NCI-H748 (cell line): ENCODE measurements at regions not wholly inside any gene's neighbourhood (a gene's known extent, or its start where the extent isn't known, plus 50 kb on each side); places are given as distances from the start of the nearest gene placed in this dataset.
A peak's percentile ranks its signal among the peaks of the same experiment; 100 is the strongest.

ENCODE experiments used
- DNase-seq: peaks from one replicate; lab custom pipeline; 2025; ENCODE audit not compliant: unreplicated experiment; lab: John Stamatoyannopoulos, UW

DNA sequence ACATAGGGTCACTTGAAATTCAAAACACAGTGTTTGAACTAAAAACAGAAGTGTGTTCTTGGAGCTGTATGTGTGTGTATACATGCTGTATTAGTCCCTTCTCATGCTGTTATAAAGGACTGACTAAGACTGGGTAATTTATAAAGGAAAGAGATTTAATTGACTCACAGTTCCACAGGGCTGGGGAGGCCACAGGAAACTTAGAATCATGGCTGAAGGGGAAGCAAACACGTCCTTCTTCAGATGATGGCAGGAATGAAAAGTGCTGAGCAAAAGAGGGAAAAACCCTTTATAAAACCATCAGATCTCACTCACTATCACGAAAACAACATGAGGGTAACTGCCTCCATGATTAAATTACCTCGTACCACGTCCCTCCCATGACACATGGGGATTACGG, 224.1 kb downstream of the BCAT1 start:
- DNase-seq, result no peak

DNA sequence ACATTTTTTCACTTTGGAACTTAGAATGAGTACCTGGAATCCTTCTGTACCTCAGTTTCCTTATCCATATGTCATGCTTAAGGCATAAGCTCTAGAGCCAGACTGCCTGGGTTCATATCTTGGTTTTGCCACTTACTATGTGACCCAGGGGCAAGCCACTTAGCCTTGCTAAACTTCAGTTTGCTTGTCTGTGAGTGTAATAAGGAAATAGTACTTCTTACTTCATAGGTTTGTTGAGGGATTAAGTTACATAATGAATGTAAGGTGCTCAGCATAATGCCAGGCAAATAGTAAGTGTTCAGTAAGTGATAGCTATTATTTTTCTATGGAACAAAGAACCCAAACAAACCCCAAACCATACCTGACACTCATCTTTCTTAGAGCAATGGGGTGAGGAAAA, 225.1 kb downstream of the BCAT1 start:
- DNase-seq, result no peak

DNA sequence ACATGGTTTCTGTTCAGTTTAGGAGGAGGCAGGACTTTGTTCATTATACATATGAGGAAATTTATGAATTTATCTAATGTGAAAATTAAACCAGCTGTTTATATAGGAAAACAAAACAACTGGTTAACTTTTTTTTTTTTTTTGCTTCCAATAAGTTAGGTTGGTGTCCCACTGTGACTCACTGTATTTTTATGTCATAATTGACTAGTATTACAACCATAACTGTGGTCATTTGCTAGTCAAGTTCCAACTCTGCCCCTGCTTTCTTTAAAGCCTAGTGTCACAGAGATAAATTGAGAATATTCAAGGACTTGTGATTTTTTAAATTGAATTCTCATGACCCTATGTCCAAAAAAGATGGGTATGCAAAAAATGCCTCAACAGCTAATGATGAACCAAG, 227.7 kb downstream of the BCAT1 start:
- no peak for DNase-seq

DNA sequence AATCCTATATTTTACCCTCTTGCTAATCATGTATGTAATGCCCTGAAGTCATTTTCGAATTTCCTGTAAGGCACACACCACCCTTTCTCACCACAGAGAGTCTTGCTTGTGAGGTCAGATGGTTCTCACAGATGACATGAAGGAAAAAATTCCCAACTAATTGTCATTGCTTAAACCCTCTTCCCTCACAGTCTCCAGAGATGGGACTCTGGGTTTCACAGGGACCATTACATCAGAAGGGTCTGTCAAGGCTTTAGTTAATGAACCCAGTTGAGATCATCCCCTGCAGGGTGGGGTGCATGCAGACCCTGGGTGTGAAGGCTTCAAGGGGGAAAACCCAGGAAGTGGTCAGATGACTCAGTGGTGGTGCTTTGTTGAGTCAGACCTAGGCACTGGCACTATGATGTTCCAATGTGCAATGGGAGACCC, 229.6 kb downstream of the BCAT1 start:
- DNase-seq, result no peak

DNA sequence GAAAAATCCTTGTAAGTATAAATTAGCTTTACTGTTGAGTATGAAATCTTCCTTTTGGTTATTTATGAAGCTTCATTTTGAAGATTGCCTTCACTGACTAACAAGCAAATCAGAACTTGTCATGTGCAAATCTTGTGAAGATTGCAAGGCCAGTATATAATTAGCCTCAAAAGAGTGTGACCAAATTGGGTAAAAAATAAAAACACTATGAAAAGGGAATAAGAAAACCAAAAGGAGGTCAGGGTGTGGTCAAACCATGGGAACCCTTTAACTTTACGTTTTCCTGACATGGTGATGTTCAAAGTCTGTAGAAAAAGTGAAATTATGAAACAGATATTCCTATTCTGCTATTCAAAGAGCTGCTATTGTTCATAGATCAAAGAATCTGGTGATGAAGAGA, 230.3 kb downstream of the BCAT1 start:
- DNase-seq, result no peak

DNA sequence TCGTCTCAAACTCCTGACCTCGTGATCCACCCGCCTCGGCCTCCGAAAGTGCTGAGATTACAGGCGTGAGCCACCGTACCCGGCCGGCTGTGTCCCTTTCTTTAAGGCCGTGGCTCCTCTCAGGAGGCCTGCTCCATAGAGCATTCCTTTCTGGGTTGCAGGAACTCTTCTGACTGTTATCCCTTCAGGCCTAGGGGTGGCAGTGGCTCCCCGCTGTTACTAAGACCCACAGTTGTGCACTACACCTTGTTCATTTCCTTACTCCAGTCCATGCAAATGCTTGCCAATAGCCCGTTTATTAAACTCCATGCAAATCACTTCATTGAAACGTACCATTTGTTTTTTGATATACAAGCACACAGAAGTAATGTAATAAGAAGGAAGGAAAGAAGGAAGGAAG, 234.7 kb downstream of the BCAT1 start:
- DNase-seq, result no peak

DNA sequence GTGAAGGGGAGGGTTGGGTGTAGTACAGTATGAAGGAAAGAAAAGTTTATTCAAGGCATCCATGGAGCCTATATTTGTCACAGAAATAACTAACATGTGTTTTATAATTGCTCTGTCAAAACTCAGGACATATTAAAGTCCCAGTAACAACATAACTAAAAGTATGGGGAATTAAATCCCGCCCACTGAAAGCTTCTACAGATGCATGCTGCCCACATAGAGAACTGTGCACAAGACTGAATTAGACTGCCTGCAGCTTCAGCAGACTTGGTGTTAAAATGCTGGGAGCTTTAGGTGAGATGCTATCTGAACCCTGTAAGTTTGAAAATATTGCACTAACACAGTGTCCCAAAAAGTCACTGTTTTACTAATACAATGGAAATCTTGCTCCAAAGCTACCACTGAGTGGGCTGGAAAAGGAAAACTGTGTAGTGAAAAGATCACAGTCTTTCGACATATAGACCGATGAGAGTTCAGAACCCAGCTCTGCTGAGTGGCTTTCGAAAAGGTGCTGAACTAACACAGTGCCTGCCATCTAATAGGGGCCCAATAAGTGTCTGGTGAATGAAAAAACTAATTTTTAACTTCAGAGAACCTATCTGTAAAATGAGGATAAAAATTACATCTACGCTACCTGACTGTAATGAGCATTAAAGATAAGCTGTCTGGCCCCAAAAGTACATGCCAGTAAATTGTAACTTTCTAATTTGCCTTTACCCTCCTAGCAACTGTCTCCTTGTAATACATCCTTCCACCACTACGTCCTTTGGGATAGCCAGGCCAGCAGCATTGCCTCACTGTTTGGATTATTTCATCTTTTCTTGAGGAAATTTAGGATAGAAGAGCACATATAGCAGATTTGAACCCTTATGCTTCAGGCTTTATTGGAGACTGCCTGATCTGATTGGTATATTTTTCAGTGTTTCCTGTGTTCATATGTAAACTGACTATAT, 237.6 kb downstream of the BCAT1 start:
- DNase-seq, result no peak

DNA sequence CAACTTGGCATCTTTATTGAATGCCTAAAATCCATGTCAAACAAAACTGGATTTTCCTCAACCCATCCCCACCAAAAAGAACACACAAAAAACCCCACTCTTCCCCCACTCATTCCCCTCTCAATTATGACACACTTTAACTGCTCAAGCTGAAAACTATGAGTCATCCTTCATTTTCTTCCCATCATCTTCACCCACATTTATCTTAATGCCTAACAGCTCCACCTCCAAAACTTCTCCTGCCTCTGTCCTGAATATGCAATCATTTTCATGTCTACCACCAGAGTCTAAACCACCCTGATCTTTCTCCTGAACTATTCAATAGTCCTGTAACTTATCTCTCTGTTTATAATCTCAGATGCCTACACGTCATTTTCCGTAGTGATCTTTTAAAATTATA, 239.7 kb downstream of the BCAT1 start:
- DNase-seq, result no peak

DNA sequence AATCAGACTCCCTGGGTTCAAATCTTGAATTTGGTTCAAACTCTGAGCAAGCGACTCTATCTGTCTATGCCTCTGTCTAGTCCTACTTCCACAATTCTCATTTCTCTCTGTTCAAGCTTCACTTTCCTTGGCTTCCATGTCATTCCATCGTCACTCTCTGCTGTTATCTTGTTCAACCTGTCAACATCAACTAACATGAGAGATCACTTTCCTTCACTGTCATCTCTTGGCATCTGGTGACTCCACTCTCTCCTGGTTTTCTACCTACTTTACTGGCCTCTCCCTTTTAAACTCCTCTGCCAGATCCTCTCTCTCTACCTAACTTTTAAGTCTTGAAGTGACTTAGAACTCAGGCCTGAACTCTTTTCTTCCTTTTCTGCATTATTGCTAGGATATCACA, 240.2 kb downstream of the BCAT1 start:
- DNase-seq, result no peak

DNA sequence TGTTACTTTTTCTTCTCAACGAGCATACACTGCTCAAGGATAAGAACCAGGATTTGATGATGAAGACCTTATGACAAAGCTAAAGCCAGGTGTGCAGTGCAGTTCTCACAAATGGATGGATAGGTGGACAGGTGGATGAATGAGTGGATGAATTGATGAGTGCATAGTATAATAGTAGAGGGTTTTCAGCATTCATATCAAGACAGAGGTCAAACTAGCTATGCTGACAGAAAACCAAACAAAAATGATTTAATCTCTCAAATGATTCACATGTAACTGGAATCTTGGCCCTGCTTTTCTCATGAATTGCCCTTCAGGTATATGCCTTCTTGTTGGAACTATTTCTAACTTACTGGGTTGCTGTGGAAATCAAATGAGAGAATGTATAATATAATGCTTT, 240.9 kb downstream of the BCAT1 start:
- DNase-seq, result no peak

DNA sequence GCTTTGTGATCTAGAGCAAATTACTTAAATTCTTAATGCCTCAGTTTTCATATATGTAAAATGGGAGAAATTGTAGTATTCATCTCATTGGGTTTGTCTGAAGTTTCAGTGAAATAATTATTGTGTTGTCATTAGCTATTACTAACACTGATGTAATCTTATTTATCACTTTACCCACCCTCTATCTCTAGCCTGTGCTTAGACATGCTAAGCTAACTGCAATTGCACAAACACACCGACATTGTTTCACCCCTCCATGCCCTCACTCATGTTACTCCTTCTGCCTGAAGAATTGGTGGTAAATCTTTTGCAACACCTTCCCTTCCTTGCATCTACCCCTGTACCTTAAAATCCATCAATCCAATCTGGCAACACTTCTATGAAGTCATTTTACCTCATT, 241.6 kb downstream of the BCAT1 start:
- no peak for DNase-seq

DNA sequence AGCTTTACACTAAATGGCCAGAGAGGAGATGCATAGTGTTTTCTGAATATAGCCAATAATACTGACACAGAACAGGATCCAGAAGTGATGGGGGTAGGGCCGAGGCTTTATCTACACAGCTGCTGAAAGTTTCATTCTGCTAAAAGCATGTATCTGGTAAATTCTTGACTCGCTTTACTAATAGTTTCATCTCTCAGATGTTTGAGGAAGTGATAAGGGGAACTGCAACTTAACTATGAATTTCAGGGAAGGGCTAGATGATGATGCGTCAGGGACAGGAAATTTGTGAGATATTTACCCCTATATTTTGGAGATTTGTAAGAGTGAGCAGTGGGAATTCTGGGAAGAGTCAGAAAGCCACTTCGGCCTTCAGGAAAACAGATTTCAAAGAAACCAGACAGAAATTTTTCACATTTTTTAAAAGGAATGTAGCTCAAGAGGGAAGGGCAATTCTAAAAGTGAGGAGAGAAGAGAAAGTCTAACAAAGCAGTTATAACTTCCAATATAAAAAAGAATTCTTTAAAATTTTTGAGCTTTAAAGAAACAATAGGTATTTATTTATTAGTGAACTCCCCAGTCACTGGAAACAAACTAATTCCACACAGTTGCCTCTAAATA, 243.1 kb downstream of the BCAT1 start:
- DNase-seq, result no peak

DNA sequence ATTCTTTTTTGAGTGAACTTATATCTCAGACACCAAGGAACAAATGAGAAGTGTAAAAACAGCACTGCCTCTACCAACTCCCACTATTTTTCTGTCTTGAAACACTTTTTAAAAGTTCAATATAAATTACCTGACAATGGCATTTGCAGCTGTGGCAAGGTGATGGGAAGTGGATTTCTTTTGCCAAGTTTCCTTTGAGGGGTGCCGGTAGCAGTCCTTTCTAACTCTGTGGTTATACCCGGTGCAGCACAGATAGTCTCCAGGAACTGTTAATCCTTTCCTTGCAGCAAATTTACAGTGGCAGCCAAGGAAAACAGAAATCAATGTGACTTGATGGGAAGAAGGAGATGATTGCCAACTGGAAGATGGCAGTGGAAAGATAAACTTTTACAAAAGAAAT, 243.7 kb downstream of the BCAT1 start:
- no peak for DNase-seq

DNA sequence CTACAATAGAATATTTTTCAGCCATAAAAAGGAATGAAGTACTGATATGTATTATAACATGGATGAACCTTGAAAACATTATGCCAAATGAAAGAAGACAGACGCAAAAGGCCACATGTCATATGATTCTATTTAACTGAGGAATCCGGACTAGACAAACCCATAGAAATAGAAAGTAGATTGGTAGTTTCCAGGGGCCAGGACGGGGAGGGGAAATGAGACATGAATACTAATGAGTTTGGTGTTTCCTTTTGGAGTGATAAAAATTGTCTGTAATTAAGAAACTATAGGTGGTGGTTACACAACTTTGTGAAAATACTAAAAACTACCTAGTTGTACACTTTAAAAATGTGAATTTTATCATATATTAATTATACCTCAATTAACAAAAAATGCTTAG, 247.6 kb downstream of the BCAT1 start:
- DNase-seq, result no peak

DNA sequence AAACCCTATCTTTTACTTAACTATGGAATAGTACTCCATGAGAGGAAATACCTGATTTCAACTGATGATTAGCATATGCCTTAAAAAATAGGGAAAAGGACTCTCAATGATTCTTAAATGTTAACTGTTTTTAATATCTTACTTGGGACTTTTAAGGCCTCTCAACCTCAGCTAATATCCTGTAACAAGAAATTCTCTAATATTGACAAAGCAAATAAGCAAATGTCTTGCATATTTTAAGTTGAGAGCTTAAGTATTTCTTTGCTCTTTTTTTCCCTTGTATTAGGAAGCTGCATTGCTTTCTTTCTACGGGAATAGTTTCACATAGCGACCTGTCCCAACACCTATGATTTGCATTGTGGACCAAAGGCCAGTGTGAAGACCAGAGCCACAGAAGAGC, 249.9 kb downstream of the BCAT1 start:
- no peak for DNase-seq

DNA sequence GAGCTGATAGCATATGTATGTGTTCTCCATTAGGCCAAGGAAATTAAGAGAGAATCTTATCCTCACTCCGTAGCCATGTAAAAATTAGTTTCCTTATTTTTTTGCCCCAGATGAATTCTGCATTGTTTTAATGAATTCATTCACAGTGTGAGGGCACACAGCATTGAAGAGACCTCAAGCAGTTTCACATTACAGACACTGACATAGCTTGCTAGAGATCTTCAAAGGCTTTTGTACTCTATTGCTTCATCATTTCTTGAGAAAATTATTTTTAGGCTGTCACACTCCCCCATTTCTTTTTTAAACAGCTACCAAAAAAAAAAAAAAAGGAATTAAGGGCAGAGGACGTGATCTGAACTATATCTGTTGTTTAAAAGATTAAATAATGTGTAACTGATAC, 251.1 kb downstream of the BCAT1 start:
- no peak for DNase-seq

DNA sequence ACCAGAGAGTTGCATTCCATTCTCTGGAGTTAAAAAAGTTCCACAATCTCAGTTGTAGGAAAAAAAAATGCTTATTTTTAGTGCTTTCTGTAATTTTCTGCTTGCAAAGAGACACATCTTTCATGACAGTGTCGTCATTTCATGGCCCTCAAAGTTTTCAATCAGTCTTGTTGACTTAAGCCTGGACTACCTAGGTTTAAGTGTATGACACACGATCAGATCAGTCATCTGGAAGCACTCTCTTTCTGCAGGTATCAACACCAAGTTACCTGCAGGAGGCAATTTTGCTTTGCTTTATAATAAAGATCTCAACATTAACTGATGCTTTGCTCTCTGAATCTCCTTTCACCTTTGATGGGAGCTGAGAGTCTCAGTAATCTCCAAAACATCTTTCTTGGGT, 251.6 kb downstream of the BCAT1 start:
- no peak for DNase-seq

DNA sequence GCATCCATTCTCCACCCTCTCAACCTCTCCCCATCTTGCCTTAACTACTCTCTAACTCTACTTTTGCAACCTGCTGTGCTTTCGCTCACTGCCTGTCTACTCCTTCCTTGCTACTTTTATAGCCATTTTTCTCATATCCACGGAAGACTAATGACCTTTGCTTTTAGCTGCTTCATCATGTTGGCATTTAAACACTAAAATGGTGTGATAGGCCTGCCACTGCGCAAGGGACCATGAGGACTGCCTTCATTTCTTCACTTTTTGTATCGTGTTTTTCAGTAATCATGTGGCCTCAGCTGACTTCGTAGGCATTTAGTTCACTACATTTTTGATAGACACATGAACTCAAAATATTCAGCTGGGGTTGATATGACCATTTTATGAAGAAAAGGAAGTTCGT, 252.1 kb downstream of the BCAT1 start:
- DNase-seq, result no peak

DNA sequence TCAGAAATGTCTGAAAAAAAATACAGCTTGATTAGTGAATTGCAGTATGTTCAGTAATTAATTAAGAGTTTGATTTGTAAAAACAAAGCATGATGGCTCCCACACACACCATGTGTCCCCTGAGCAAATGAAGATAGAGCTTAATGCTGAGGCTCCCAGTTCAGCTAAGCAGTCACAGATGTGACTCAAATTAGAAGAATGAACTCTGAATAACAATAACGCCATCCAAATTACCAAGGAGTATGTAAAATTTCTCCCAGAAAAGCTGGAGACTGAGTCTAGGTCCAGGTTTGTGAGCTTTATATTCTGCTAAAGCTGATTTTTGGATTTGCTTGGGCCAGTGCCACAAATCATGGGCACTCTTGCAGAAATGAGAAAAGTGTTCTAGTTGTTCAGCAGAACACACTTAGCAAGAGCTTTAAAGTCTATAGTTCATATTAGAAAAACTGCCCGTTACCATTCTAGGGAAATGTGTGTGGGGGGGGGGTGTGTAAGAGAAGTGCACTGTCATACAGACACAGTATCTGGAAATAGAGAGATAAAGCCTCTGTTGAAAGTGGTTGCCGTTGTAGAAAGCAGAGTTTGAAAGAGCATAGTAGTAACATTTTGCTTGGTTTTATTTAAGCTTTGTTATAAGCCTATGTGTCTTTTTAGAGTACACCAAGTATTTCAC, 253.1 kb downstream of the BCAT1 start:
- DNase-seq, result no peak

DNA sequence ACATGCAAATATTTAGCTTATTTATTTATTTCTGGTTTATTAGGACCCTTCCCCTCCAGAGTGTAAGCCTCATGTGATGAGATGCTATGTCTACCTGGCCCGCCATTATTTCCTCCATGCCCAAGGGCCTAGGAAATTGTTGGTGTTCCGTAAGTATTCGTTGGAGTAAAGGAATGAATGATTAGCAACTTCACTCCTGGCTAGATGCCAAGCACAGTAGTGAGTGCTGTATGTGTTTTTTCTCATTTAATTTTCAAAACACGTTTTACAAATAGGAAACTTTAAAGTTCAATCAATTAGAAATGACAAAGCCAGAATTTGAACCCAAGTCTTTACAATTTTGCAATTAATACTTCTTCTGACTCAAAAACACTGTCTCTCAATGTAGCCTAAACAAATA, 253.8 kb downstream of the BCAT1 start:
- DNase-seq, result no peak

DNA sequence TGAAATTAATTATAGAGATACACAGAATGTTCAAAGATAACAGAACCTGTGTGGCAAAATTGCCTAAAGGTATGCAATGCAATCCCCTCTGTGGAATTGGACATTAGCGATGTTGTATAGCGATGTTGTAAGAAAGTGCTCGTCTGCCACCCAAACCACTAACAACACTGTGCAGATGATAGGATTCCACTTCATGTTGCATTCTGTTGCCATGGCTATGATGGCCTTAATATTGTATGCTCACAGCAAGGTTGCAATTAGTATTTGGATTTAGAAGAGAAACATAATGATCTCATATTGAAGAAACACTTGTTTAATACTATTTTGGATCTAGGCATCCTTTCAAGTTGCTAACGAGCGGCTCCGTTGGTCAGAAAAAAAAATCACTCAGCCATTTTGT, 260.3 kb downstream of the BCAT1 start:
- DNase-seq, result peak; percentile 38

DNA sequence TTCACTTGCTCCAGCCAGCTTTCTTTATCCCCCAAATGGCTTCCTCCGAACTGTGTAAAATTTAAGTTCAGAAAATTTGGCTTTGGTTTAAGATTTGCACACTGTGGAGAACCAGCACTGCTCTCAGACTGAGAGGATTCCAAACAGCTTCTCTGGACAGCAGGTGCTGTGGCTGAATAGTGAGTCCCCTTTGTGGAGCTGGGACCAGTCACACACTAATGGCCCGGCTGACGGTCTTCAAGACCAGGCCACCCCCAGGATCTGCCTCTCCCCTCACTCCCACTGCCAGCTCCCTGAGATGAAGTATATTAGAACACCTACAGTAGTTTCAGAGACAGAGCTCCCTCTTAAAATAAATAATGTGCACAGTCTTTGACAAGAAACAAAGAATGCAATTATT, 267.3 kb downstream of the BCAT1 start:
- no peak for DNase-seq
